ELR (cell line): ENCODE measurements at regions not wholly inside any gene's neighbourhood (a gene's known extent, or its start where the extent isn't known, plus 50 kb on each side); places are given as distances from the start of the nearest gene placed in this dataset.
A peak's percentile ranks its signal among the peaks of the same experiment; 100 is the strongest.

ENCODE experiments used
- DNase-seq: peaks from one replicate; pipeline ENCODE4 v3.0.0-alpha.2; 2015; ENCODE audit warnings: low read depth

DNA sequence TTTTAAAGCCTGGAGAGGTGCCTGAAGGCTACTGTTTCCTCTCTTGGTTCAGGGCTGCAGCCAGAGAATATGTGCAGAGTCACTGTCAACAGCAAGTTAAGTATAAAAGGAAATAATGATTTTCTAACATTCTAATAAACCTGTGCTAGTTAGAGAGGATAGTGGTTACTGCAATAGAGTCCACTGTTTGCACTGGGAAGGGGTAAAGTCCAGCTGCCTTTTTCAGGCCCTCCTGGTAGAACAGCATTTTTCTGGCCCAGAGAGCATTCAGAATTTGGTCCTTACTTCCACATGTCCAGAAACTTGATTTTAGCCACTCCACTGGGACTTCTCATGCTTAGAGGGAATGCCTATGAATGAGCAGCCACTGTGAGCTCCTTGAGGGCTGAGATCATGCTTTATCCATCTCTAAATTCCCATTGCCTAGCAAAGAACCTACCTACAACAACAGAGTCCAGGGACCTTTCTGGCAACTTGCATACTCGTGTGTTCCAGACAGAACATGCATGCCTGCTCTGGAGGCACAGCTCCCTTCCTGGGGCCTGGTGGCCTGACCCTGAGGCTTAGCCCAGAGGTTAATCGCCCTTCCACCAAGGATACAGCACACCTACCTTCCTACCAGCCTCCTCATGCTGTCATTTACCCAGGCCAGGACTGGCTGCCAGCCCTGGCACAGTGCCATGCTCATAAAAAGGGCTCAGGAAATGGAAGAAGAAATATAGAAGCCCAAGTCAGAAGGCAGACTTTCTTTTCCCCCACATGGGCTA, 50.3 kb upstream of the ATP13A3 start:
- DNase-seq, result peak; percentile 47
